Cardiac fibroblast (primary cell): ENCODE measurements at regions not wholly inside any gene's neighbourhood (a gene's known extent, or its start where the extent isn't known, plus 50 kb on each side); places are given as distances from the start of the nearest gene placed in this dataset.

Source experiments
- DNase-seq, 2 donors: peaks; one replicate each; pipeline versions ENCODE4 v3.0.0 to v3.0.0-alpha.2; 2010; ENCODE audit warnings: low read depth in 2 of 2
- H3K4me3 ChIP-seq, 2 donors: replicated peaks in 1 of 2; 1 replicate in 1 of 2; 2 replicates in 1 of 2; pipeline ENCODE4 v1.5.1; 2011; ENCODE audit warnings: low read depth in 2 of 2, low read length in 2 of 2, mild to moderate bottlenecking in 2 of 2, moderate library complexity in 1 of 2
- CTCF ChIP-seq: IDR thresholded peaks from one replicate; pipeline ENCODE4 v1.5.1; 2011; ENCODE audit warnings: low read depth, mild to moderate bottlenecking, low read length, inconsistent platforms

- H3K4me3 ChIP-seq = no peak overlapping the region
- TF ChIP-seq CTCF = no peak
- no peak for DNase-seq
Measured at GRCh38 chr2:65504814-65505697, 72.7 kb upstream of the SPRED2 start.

GRCh38 chr2:65504201-65504600 is 71.8 kb upstream of the SPRED2 start:
- no peak overlapping the region for H3K4me3 ChIP-seq
- DNase-seq = no peak
- TF ChIP-seq CTCF = no peak

GRCh38 chr2:65503746-65504145 is 71.3 kb upstream of the SPRED2 start:
- no peak for DNase-seq
- no peak overlapping the region for H3K4me3 ChIP-seq
- no peak for TF ChIP-seq CTCF

GRCh38 chr2:65501836-65502235 is 69.4 kb upstream of the SPRED2 start:
- DNase-seq = no peak
- H3K4me3 ChIP-seq = no peak overlapping the region
- no peak for TF ChIP-seq CTCF

- H3K4me3 ChIP-seq = no peak overlapping the region
- DNase-seq = no peak
- no peak for TF ChIP-seq CTCF
Measured at GRCh38 chr2:65501074-65501473, 68.7 kb upstream of the SPRED2 start.

- H3K4me3 ChIP-seq = no peak overlapping the region
- DNase-seq = no peak
Measured at GRCh38 chr2:65500310-65501040, 68.1 kb upstream of the SPRED2 start.

More at GRCh38 chr2:65500310-65501040, 68.1 kb upstream of the SPRED2 start:
- no peak for TF ChIP-seq CTCF
